Gastrocnemius medialis (tissue), 4 donors: ENCODE measurements at regions not wholly inside any gene's neighbourhood (a gene's known extent, or its start where the extent isn't known, plus 50 kb on each side); places are given as distances from the start of the nearest gene placed in this dataset.

Source experiments
- POLR2A ChIP-seq, 2 donors: fragments of 450-650 bp; IDR thresholded peaks; one replicate each; pipeline ENCODE4 v1.6.1; 2017; ENCODE audit warnings: antibody characterized with exemption in 2 of 2, mild to moderate bottlenecking in 2 of 2, moderate library complexity in 2 of 2
- TF ChIP-seq, protein P1 (sequence below), 5 experiments: fragments of 450-650 bp in 3 of 5; fragments of 200-600 bp in 2 of 5; sonication (generic) in 2 of 5; IDR thresholded peaks in 4 of 5; conservative IDR thresholded peaks in 1 of 5; 1 replicate in 4 of 5; 2 replicates in 1 of 5; pipeline ENCODE4 v1.5.1; 2016 to 2019; ENCODE audit warnings: antibody characterized with exemption in 5 of 5, mild to moderate bottlenecking in 3 of 5, moderate library complexity in 3 of 5

DNA sequence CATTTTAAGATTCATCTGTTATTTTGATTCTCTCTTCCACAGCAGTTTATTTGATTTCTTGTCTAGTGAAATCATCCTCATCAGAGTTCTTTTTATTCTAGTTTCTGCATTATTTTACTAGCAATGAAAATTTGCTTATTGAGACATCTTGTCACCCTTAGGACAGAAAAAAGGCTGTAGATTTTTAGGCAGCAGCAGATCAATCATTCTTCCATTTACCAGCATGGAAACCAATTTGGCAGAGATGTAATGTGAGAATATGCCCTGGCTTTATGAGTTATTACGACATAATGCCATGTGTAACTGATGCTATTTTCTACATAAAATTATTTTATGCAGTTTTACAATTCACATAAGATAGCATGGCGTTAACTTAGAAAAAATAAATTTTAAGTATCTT lies 688.6 kb upstream of the SLC10A2 start:
- TF ChIP-seq, protein P1, sequence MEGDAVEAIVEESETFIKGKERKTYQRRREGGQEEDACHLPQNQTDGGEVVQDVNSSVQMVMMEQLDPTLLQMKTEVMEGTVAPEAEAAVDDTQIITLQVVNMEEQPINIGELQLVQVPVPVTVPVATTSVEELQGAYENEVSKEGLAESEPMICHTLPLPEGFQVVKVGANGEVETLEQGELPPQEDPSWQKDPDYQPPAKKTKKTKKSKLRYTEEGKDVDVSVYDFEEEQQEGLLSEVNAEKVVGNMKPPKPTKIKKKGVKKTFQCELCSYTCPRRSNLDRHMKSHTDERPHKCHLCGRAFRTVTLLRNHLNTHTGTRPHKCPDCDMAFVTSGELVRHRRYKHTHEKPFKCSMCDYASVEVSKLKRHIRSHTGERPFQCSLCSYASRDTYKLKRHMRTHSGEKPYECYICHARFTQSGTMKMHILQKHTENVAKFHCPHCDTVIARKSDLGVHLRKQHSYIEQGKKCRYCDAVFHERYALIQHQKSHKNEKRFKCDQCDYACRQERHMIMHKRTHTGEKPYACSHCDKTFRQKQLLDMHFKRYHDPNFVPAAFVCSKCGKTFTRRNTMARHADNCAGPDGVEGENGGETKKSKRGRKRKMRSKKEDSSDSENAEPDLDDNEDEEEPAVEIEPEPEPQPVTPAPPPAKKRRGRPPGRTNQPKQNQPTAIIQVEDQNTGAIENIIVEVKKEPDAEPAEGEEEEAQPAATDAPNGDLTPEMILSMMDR (IDR thresholded peaks at IDR 0.05 in 4 of 5, conservative IDR thresholded peaks at IDR 0.05 in 1 of 5): no peak
- no peak for TF ChIP-seq POLR2A (IDR thresholded peaks at IDR 0.05)
